Fibroblast of lung (primary cell): ENCODE measurements at regions not wholly inside any gene's neighbourhood (a gene's known extent, or its start where the extent isn't known, plus 50 kb on each side); places are given as distances from the start of the nearest gene placed in this dataset.

Experiments
- CTCF ChIP-seq, 2 donors: IDR thresholded peaks in 1 of 2; conservative IDR thresholded peaks in 1 of 2; 1 replicate in 1 of 2; 2 replicates in 1 of 2; pipeline ENCODE4 v1.5.1; 2011 to 2012; ENCODE audit warnings: low read length in 2 of 2, control low read depth in 1 of 2, inconsistent platforms in 1 of 2, low read depth in 1 of 2, mild to moderate bottlenecking in 1 of 2
- EZH2 ChIP-seq: IDR thresholded peaks from 2 replicates; pipeline ENCODE4 v1.5.1; 2012; ENCODE audit warnings: low read length, control low read depth, mild to moderate bottlenecking; ENCODE audit errors: missing control alignments

GRCh38 chr9:28034242-28034641 lies 461.0 kb upstream of the C9orf72 start:
- TF ChIP-seq CTCF (conservative IDR thresholded peaks at IDR 0.05 in 1 of 2, IDR thresholded peaks at IDR 0.05 in 1 of 2; ENCODE audit: low read depth in 1 of 2, low read length in 2 of 2) (no peak), EZH2 (no peak)
